Omental fat pad (tissue), 3 donors: ENCODE measurements at regions not wholly inside any gene's neighbourhood (a gene's known extent, or its start where the extent isn't known, plus 50 kb on each side); places are given as distances from the start of the nearest gene placed in this dataset.

ENCODE experiments used
- ATAC-seq: fragments of 150-250 bp; one replicate; pipeline ENCODE4 v1.9.1; 2016; ENCODE audit warnings: mild to moderate bottlenecking, moderate library complexity; ENCODE audit not compliant: low FRiP score
- DNase-seq: peaks from one replicate; pipeline ENCODE4 v3.0.0-alpha.2; 2019; ENCODE audit warnings: low spot score
- CTCF ChIP-seq, 3 donors: fragments of 450-650 bp; IDR thresholded peaks; one replicate each; pipeline ENCODE4 v1.5.1; 2016 to 2017; ENCODE audit warnings: antibody characterized with exemption in 3 of 3, mild to moderate bottlenecking in 3 of 3, moderate library complexity in 2 of 3

- DNase-seq (no peak), ATAC-seq (no peak)
- TF ChIP-seq CTCF (IDR thresholded peaks at IDR 0.05) = no peak
Observed at GRCh38 chr14:53875324-53875897, 81.2 kb downstream of the BMP4 start.

GRCh38 chr14:53874704-53875103 is 81.9 kb downstream of the BMP4 start:
- DNase-seq (no peak), ATAC-seq (no peak)
- TF ChIP-seq CTCF (IDR thresholded peaks at IDR 0.05) = no peak

GRCh38 chr14:53872681-53873089 is 83.9 kb downstream of the BMP4 start:
- DNase-seq = no peak
- TF ChIP-seq CTCF (IDR thresholded peaks at IDR 0.05) = no peak
- no peak for ATAC-seq

GRCh38 chr14:53871951-53872350 is 84.7 kb downstream of the BMP4 start:
- no peak for TF ChIP-seq CTCF (IDR thresholded peaks at IDR 0.05)
- DNase-seq = no peak
- no peak for ATAC-seq

GRCh38 chr14:53871011-53871410 is 85.6 kb downstream of the BMP4 start:
- no peak for TF ChIP-seq CTCF (IDR thresholded peaks at IDR 0.05)
- DNase-seq (no peak), ATAC-seq (no peak)

- no peak for TF ChIP-seq CTCF (IDR thresholded peaks at IDR 0.05)
- no peak for DNase-seq
- no peak for ATAC-seq
Observed at GRCh38 chr14:53865711-53866110, 90.9 kb downstream of the BMP4 start.

- ATAC-seq (no peak), DNase-seq (no peak)
Observed at GRCh38 chr14:53861781-53862180, 94.8 kb downstream of the BMP4 start.

More at GRCh38 chr14:53861781-53862180, 94.8 kb downstream of the BMP4 start:
- TF ChIP-seq CTCF (IDR thresholded peaks at IDR 0.05) = no peak
